Activated CD4-positive, alpha-beta T cell treated with anti-CD3 and anti-CD28 coated beads for 36 hours (primary cell): ENCODE measurements at regions not wholly inside any gene's neighbourhood (a gene's known extent, or its start where the extent isn't known, plus 50 kb on each side); places are given as distances from the start of the nearest gene placed in this dataset.
A peak's percentile ranks its signal among the peaks of the same experiment; 100 is the strongest.

Source experiments
- ATAC-seq: fragments of 200-7000 bp; cut with Tn5 transposase; one replicate; pipeline ENCODE4 v1.10.0; 2021; ENCODE audit warnings: mild to moderate bottlenecking, moderate library complexity
- CTCF ChIA-PET: fragments of 350-600 bp; sonication (Branson Sonifier 250); formaldehyde crosslinking; loops from one replicate; lab custom pipeline; 2021; ENCODE audit warnings: antibody characterized with exemption; lab: Charles Lee
- POLR2A ChIA-PET: fragments of 350-600 bp; sonication (Branson Sonifier 250); formaldehyde crosslinking; loops from one replicate; lab custom pipeline; 2021; ENCODE audit warnings: antibody characterized with exemption, inconsistent platforms; lab: Charles Lee
- DNase-seq: peaks from one replicate; pipeline ENCODE4 v3.0.0-alpha.2; 2020
- H3K27ac Mint-ChIP-seq: one replicate; pipeline ENCODE4 v1.8.0; 2021; ENCODE audit warnings: mixed read lengths
- H3K27me3 Mint-ChIP-seq: one replicate; pipeline ENCODE4 v1.8.0; 2021; ENCODE audit warnings: mixed read lengths
- H3K36me3 Mint-ChIP-seq: one replicate; pipeline ENCODE4 v1.8.0; 2021; ENCODE audit warnings: low read depth, mixed read lengths
- H3K4me1 Mint-ChIP-seq: one replicate; pipeline ENCODE4 v1.8.0; 2021; ENCODE audit warnings: mixed read lengths
- H3K4me3 Mint-ChIP-seq: one replicate; pipeline ENCODE4 v1.8.0; 2021; ENCODE audit warnings: mild to moderate bottlenecking, moderate library complexity, mixed read lengths
- H3K9me3 Mint-ChIP-seq: one replicate; pipeline ENCODE4 v1.8.0; 2021; ENCODE audit warnings: low read depth, mixed read lengths
- intact Hi-C, 2 experiments: fragments of 100-400 bp; cut with DNase I in 1 of 2; cut with micrococcal nuclease in 1 of 2; formaldehyde crosslinking; loops; one replicate each; pipeline versions ENCODE4 v1.14.2 to v1.15.1; 2022 to 2024; cut with DNase I, micrococcal nuclease

- peaks cover 10% of the 10 kb centered on the region for H3K27me3 Mint-ChIP-seq
- H3K4me3 Mint-ChIP-seq = no peak overlapping the region
- CTCF ChIA-PET = interaction anchor here (1.1 kb wide), 1 partner anchor 21 kb away, joined by 3 read pairs; no protein-coding TSS in a partner anchor
- DNase-seq (no peak), ATAC-seq (no peak)
- peaks cover 2% of the 10 kb centered on the region for H3K9me3 Mint-ChIP-seq
- peaks cover 3% of the 10 kb centered on the region for H3K4me1 Mint-ChIP-seq
- POLR2A ChIA-PET = no interaction called here
- H3K27ac Mint-ChIP-seq = no peak overlapping the region
- intact Hi-C loops = no loop called here
- peaks cover 2% of the 10 kb centered on the region for H3K36me3 Mint-ChIP-seq
Observed at GRCh38 chr21:35482096-35482495, 433.0 kb upstream of the RUNX1 start.

GRCh38 chr21:35481005-35481404, 431.9 kb upstream of the RUNX1 start:
- H3K9me3 Mint-ChIP-seq = peaks cover 2% of the 10 kb centered on the region
- H3K27me3 Mint-ChIP-seq = peaks cover 10% of the 10 kb centered on the region
- H3K27ac Mint-ChIP-seq = no peak overlapping the region
- ChIA-PET POLR2A (no interaction called here), CTCF (no interaction called here)
- intact Hi-C loops = no loop called here
- H3K4me3 Mint-ChIP-seq = no peak overlapping the region
- ATAC-seq (no peak), DNase-seq (no peak)
- peaks cover 9% of the 10 kb centered on the region for H3K4me1 Mint-ChIP-seq
- peaks cover 2% of the 10 kb centered on the region for H3K36me3 Mint-ChIP-seq

GRCh38 chr21:35479529-35479928, 430.4 kb upstream of the RUNX1 start:
- no peak for DNase-seq
- Mint-ChIP-seq H3K27ac (no peak overlapping the region), H3K27me3 (peaks cover 5% of the 10 kb centered on the region), H3K36me3 (peaks cover 2% of the 10 kb centered on the region), H3K9me3 (peaks cover 2% of the 10 kb centered on the region), H3K4me1 (peaks cover 20% of the 10 kb centered on the region), H3K4me3 (no peak overlapping the region)
- intact Hi-C loops = no loop called here
- no peak for ATAC-seq
- ChIA-PET POLR2A (no interaction called here), CTCF (interaction anchor here (0.8 kb wide), 1 partner anchor 68 kb away, joined by 3 read pairs; no protein-coding TSS in a partner anchor)

- DNase-seq (no peak), ATAC-seq (no peak)
- H3K36me3 Mint-ChIP-seq = peaks cover 2% of the 10 kb centered on the region
- ChIA-PET CTCF (no interaction called here), POLR2A (no interaction called here)
- H3K27me3 Mint-ChIP-seq = peaks cover 2% of the 10 kb centered on the region
- H3K4me3 Mint-ChIP-seq = no peak overlapping the region
- H3K4me1 Mint-ChIP-seq = peaks cover 20% of the 10 kb centered on the region
- intact Hi-C loops = no loop called here
- no peak overlapping the region for H3K27ac Mint-ChIP-seq
- peaks cover 2% of the 10 kb centered on the region for H3K9me3 Mint-ChIP-seq
Observed at GRCh38 chr21:35479065-35479448, 430.0 kb upstream of the RUNX1 start.

GRCh38 chr21:35478161-35479064, 429.3 kb upstream of the RUNX1 start:
- no peak overlapping the region for H3K27ac Mint-ChIP-seq
- peaks cover 2% of the 10 kb centered on the region for H3K9me3 Mint-ChIP-seq
- peaks cover 20% of the 10 kb centered on the region for H3K4me1 Mint-ChIP-seq
- H3K36me3 Mint-ChIP-seq = peaks cover 2% of the 10 kb centered on the region
- CTCF ChIA-PET = no interaction called here
- no peak for DNase-seq
- POLR2A ChIA-PET = no interaction called here
- intact Hi-C loops = no loop called here
- ATAC-seq = no peak
- H3K4me3 Mint-ChIP-seq = no peak overlapping the region
- peaks cover 2% of the 10 kb centered on the region for H3K27me3 Mint-ChIP-seq

- H3K4me3 Mint-ChIP-seq = no peak overlapping the region
- ATAC-seq = no peak
- ChIA-PET POLR2A (no interaction called here), CTCF (no interaction called here)
- no peak overlapping the region for H3K27ac Mint-ChIP-seq
- H3K4me1 Mint-ChIP-seq = peaks cover 20% of the 10 kb centered on the region
- H3K9me3 Mint-ChIP-seq = peaks cover 2% of the 10 kb centered on the region
- H3K36me3 Mint-ChIP-seq = peaks cover 2% of the 10 kb centered on the region
- no peak for DNase-seq
- intact Hi-C loops = no loop called here
- peaks cover 2% of the 10 kb centered on the region for H3K27me3 Mint-ChIP-seq
Observed at GRCh38 chr21:35477622-35478021, 428.5 kb upstream of the RUNX1 start.

- no peak overlapping the region for H3K27ac Mint-ChIP-seq
- H3K36me3 Mint-ChIP-seq = peaks cover 2% of the 10 kb centered on the region
- DNase-seq = no peak
- no peak overlapping the region for H3K4me3 Mint-ChIP-seq
- intact Hi-C loops = no loop called here
- ChIA-PET CTCF (interaction anchor here (0.9 kb wide), 2 partner anchors 139 to 363 kb away, joined by 4 to 5 read pairs; no protein-coding TSS in a partner anchor), POLR2A (no interaction called here)
- no peak for ATAC-seq
- peaks cover 2% of the 10 kb centered on the region for H3K9me3 Mint-ChIP-seq
- peaks cover 20% of the 10 kb centered on the region for H3K4me1 Mint-ChIP-seq
- peaks cover 2% of the 10 kb centered on the region for H3K27me3 Mint-ChIP-seq
Observed at GRCh38 chr21:35476621-35477395, 427.7 kb upstream of the RUNX1 start.

- ChIA-PET POLR2A (no interaction called here), CTCF (interaction anchor here (0.7 to 0.9 kb wide), 3 partner anchors 140 to 368 kb away, joined by 4 to 5 read pairs (median 4); no protein-coding TSS in a partner anchor)
- intact Hi-C loops = no loop called here
- no peak overlapping the region for H3K4me3 Mint-ChIP-seq
- peaks cover 20% of the 10 kb centered on the region for H3K4me1 Mint-ChIP-seq
- peaks cover 2% of the 10 kb centered on the region for H3K27me3 Mint-ChIP-seq
- peaks cover 2% of the 10 kb centered on the region for H3K36me3 Mint-ChIP-seq
- DNase-seq (no peak), ATAC-seq (peak; percentile 51)
- H3K9me3 Mint-ChIP-seq = peaks cover 2% of the 10 kb centered on the region
- H3K27ac Mint-ChIP-seq = peak overlapping the region; percentile 38
Observed at GRCh38 chr21:35475762-35476161, 426.7 kb upstream of the RUNX1 start.

- ATAC-seq (no peak), DNase-seq (no peak)
- H3K4me3 Mint-ChIP-seq = no peak overlapping the region
- peaks cover 2% of the 10 kb centered on the region for H3K36me3 Mint-ChIP-seq
- H3K4me1 Mint-ChIP-seq = peaks cover 20% of the 10 kb centered on the region
- no peak overlapping the region for H3K27ac Mint-ChIP-seq
- H3K9me3 Mint-ChIP-seq = peaks cover 2% of the 10 kb centered on the region
- H3K27me3 Mint-ChIP-seq = peaks cover 2% of the 10 kb centered on the region
- ChIA-PET POLR2A (no interaction called here), CTCF (interaction anchor here (0.7 kb wide), 1 partner anchor 731 kb away, joined by 3 read pairs; no protein-coding TSS in a partner anchor)
- intact Hi-C loops = no loop called here
Observed at GRCh38 chr21:35475009-35475408, 425.9 kb upstream of the RUNX1 start.

- no peak for ATAC-seq
- POLR2A ChIA-PET = interaction anchor here (0.7 kb wide), 1 partner anchor 708 kb away, joined by 3 read pairs; no protein-coding TSS in a partner anchor
- Mint-ChIP-seq H3K4me1 (peaks cover 20% of the 10 kb centered on the region), H3K27ac (no peak overlapping the region), H3K36me3 (no peaks in the 10 kb centered on the region), H3K4me3 (no peak overlapping the region), H3K9me3 (no peaks in the 10 kb centered on the region), H3K27me3 (no peaks in the 10 kb centered on the region)
- intact Hi-C loops = no loop called here
- DNase-seq = no peak
- CTCF ChIA-PET = interaction anchor here (0.5 to 1.1 kb wide), 4 partner anchors 12 to 332 kb away, joined by 3 read pairs; no protein-coding TSS in a partner anchor
Observed at GRCh38 chr21:35473496-35473895, 424.4 kb upstream of the RUNX1 start.

GRCh38 chr21:35470522-35470921, 421.4 kb upstream of the RUNX1 start:
- H3K4me3 Mint-ChIP-seq = no peak overlapping the region
- peaks cover 11% of the 10 kb centered on the region for H3K9me3 Mint-ChIP-seq
- DNase-seq (no peak), ATAC-seq (no peak)
- no peak overlapping the region for H3K27ac Mint-ChIP-seq
- CTCF ChIA-PET = interaction anchor here (0.7 kb wide), 1 partner anchor 193 kb away, joined by 3 read pairs; no protein-coding TSS in a partner anchor
- intact Hi-C loops = no loop called here
- no peaks in the 10 kb centered on the region for H3K27me3 Mint-ChIP-seq
- no peaks in the 10 kb centered on the region for H3K36me3 Mint-ChIP-seq
- H3K4me1 Mint-ChIP-seq = peaks cover 5% of the 10 kb centered on the region
- POLR2A ChIA-PET = no interaction called here
